NOMO-1 treated with dmso at 0.1 percent for 144 hours (cell line): ENCODE measurements at regions not wholly inside any gene's neighbourhood (a gene's known extent, or its start where the extent isn't known, plus 50 kb on each side); places are given as distances from the start of the nearest gene placed in this dataset.

ENCODE experiments used
- DNase-seq: peaks from one replicate; lab custom pipeline; 2025; ENCODE audit not compliant: unreplicated experiment; lab: John Stamatoyannopoulos, UW

DNA sequence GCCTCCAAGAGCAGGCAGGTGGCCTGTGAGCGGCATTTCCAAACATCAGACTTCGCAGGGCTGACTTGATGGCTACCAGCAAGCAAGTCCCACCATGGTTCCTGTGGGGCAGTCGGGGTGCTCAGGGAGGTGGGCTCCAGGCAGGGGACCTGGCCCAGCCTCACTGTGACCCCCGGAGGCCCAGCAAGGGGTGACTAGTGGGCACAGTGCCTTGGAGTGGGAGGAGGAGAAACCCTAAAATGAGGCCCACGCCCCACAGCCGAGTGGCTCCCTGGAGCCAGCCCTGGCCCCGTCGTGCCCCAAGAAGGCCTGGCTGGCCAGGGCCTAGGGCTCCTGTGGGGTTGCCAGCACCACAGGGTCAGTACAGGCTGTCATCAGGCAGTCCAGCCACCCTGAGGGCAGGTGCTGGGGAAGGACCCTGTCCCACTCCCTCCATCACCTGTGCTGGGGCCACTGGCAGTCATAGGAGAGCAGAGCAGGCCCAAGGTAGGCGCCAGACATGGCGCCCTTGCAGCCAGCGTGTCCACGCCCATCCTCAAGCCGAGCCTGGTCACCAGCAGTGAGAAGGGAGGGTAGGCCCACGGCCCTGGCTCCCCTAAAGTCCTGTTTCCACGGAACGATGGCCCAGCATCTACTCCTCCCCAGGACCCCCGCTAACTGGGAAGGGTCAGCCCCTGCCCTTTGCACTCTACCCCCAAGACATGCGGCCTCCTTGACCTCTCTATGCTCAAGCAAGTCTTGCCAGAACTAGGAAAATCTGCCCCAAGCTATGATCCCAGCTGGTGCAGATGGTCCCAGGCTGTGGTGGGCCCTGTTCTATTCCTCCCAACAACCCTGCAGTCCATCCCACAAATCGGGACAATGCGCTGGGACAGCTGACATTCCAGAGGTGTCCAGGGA is 144.2 kb upstream of the C14orf180 start:
- DNase-seq: no peak

DNA sequence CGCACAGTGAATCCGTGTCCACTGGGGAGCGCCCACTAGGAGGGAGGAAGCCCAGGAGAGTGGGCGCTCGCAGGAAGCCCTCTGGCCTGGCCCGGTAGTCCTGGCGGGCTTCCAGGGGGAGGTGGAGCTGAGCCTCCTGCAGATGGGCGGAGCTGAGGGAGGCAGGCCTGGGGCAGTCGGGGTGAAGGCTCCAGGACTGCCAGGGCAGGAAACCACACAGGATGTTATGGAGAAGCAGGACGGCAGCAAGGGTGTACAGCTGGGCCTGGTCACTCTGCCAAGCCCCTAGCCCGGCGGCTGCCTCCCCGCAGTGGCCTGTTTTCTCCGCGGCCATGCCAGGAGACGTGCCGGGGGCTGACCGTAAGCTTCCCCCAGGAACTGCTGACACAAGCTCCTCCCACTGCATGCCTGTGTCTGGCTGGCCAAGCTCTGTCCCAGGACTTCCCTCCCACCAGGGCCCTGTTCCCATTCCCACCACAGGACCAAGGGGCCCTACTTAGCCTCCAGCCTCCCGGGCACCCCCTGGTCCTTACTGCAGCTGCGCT is 143.4 kb upstream of the C14orf180 start:
- no peak for DNase-seq

DNA sequence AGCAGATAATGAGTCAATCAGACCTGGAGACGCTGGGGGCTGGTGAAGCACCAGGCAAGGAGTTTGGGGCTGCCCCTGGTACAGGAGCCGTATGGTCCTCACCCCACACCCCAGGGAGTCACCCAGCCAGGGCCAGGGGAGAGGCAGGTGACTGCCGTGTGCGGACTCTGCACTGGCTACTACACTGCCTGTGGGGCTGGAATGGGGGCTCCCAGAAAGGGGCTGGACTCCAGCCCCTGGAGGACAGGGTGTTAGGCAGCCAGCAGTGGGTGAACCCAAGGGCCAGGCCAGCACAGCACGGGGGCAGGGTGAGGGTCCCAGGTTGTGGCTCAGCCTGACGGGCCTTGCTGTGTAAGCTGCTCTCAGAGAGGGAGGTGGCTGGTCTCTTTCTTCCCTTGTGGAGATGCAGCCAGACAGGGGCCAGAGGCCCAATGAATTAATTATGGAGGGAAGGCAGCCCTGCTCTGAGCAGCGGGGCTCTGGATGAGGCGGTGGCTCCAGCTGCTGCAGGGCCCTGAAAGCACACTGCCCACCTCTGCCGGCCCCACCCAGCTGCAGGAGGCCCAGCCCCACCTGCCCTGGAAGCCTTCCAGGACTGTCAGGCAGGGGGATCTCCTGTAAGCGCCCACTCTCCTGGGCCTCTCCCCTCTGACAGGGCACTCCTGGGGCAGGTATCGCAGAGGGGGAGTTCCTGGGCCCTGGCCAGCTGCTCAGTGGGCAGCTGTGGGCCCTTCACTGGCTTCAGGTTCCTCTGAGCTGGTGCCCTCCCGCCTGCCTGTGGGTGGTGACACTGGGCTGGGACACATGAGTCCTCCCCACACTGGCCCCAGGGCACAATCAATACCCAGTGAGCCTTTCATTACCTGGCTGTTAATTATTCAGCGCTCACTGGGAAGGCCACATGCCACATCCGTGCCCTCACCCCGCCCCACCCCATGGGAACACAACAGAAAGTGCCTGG is 142.5 kb upstream of the C14orf180 start:
- DNase-seq: no peak

DNA sequence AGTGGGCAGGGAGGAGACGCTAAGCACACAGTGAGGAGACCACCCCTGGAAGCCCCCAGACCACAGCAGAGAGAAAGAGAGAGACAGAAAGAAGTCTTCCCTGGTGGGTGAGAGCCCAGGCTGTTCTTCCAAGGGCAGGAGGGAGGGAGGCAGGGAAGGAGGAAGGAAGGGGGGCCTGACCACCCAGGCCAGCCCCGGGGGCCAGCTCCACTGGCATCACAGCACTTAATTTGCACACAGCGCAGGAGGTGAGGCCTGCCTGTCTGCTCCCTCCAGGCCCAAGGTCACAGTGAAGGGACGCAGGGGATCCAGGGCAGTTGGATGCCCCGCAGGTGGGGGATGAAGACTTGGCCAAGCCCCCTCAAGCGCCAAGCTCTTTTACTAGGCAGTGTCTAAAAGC is 141.9 kb upstream of the C14orf180 start:
- no peak for DNase-seq

DNA sequence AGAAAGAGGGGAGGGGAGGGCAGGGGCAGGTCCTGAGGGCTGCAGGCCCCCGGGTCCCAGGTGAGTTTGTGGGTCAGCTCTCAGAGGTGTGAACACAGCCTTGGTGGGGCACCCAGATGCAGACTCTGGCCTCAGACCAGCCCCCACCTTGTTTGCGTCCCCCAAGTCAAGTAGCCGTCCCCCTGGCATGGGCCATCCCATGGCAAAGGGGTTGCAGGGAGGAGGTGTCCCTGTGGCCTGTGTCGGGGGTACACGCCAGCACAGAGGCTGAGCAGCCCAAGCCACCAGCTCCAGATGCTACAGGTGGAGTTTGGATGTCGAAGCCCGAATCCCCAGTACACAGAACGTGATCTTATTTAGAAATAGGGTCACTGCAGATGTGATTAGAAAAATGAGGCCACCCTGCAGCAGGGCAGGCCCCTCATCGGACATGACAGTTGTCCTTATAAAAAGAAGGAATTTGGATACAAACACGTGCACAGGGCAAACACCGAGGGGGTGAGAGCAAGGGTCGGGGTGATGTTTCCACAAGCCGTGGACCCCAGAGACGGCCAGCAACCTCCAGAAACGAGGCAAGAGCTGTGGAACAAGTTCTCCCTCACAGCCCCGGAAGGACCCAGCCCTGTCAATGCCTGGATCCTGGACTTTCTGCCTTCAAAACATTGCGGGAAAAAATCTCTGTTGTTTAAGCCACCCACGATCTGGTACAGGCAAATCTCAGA is 141.2 kb upstream of the C14orf180 start:
- no peak for DNase-seq

DNA sequence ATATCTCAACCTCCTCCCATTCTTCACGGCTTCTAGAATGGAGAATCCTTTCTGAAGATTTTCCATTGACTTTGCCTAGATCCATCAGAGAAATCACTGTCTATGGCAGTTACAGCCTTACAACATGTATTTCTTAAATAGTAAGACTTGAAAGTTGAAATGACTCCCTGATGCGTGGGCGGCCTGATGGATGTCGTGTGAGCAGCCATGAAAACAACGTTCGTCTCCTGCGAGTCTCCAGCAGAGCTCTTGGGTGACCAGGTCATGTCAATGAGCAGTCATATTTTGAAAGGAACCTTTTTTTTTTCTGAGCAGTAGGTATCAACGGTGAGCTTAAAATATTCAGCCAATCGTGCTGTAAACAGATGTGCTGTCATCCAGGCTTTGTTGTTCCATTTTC is 139.9 kb upstream of the C14orf180 start:
- no peak for DNase-seq

DNA sequence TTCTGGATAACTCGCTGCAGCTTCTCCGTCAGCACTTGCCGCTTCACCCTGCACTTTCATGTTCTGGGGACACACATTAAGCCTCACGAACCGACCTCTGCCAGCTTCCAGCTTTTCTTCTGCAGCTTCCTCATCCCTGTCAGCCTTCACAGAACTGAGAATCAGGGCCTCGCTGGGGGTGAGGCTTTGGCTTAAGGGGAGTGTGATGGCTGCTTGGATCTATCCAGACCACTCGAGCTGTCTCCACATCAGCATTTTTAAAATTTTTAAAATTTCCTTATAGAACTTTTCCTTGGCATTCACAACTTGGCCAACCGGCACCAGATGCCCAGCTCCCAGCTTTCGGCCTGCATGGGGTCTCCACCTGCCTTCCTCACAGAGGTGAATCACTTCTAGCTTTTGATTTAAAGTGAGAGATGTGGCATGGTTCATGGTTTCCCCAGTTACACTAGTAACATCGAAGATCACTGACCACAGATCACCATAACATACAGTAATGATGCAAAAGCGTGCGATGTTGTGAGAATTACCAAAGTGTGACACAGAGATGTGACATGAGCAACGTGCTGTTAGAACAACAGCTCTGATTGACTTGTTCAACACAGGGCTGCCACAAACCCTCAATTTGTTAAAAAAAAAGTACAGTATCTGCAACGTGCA is 139.1 kb upstream of the C14orf180 start:
- DNase-seq: no peak

DNA sequence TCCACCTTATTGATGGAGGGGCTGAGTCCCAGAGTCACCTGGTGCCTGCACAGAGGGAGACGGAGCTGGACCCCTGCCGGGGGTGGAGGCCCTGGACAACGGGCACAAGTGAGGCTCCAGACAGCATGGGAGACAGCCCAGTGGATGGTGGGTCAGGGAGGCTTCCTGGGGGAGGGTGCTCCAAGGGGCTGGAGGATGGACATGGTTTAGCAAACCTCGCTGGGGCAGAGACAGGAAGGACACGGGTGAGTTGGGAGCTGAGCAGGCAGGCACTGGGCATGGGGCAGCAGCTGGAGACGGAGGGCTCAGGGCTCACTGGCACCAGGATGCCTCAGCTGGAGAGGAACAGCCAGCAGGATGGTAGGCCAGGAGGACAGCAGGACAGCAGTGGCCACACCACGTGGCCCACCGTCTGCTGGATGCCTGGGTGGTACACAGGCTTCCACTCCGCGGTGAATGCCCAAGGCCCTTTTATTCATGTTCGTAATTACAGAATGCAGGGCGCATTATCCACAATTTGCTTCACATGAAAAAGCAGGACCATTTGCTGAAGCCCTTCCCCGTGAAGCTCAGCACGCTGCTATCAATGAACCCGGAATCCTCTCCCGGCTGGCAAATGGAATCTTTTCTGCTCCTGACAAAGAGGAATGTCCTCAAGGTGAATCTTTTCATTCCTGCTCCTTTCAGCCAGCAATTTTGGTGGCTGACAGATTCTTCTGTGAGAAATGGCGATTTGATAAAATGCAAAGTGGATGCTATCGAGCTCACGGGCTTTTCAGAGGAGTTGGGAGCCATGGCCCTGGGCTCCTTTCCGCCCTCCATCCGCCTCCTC is 138.1 kb upstream of the C14orf180 start:
- DNase-seq: no peak

DNA sequence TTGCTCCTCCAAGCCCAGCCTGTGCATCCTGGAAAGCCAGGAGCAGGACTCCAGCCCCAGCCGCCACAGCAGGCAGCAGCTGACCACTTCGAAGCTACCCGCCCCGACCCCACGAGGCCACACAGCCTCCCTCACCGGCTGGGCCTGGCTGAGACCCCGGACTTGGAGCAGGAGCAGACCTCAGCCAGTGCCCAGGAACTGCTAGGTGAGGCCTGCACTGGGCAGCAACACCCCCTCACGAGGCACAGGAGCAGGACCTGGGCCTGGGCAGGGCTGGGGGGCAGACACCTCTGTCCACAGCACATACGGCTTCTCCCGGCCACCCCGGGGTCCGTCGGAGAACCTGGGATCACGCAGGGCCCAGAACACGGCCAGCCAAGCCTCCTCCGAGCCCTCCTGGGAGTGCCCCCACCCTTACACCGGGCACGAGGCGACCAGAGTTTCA is 137.4 kb upstream of the C14orf180 start:
- no peak for DNase-seq

DNA sequence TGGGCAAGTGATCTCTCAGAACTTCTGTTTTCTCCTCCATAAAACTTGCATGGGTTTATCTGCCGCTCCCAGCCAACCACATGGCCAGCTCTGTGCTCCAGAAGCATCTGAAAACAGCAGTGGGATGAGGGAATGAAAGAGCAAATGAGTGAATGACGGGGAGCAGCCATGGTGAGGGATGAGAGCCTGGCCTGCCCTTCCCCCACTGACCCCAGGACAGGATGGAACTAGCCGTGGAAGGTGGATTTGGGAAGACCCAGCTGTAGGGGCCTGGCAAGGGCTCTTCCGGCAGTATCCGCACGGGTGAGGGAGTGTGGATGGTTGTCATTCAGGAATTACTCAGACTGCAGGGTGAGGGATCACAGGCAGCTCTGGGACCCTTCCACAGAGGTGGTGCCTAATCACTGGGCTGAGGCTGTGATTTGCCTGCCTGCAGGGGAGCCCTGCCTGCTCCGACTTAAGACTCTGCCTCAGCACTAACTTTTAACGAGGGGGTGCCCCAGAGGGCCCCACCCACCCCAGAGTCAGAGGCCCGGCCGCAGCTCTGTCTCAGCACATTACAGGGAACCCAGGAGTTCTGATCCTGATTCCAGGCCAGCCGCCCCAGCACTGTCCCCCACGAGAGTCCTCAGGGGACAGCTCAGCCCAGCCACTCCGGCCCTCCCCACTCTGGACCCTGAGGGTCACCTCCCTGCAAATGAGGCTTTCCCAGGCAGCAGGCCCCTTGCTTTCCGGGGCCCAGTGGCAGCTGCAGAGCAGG is 136.8 kb upstream of the C14orf180 start:
- DNase-seq: no peak

DNA sequence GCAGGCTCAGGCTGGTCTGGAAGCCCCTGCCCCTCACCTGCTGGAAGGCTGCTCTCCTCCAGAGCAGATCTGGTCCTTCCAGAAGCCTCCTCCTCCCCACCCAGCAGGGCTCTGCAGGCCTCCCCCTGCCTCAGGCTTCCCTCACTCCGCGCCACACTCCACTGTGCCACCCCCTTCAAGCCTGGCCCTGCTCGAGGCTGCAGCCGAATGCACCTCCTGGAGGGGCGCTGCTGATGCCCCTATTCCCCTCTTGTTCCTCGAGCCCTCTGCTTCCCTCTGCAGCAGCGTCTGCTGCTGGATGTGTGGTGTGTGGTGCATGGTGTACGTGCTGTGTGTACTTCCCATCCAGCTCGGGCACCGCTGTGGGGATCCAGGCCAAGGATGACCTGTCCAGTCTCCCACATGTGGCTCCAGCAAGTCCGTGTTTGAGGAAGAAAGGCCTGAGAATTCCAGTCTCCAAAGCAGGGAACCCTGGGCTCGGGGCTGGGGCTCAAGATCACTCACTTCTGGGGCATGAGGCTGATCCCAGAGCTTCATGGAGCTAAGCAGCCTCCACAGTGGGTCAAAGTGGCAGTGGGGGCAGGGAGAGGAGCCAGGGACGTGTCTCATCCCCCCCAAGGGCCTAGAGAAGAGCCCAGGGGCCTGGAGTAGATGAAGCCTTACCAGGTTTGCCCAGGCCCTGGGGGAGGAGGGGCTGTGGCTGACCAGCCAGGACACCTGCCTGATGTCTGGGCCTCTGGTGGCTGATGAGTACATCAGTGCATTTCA is 136.0 kb upstream of the C14orf180 start:
- no peak for DNase-seq

DNA sequence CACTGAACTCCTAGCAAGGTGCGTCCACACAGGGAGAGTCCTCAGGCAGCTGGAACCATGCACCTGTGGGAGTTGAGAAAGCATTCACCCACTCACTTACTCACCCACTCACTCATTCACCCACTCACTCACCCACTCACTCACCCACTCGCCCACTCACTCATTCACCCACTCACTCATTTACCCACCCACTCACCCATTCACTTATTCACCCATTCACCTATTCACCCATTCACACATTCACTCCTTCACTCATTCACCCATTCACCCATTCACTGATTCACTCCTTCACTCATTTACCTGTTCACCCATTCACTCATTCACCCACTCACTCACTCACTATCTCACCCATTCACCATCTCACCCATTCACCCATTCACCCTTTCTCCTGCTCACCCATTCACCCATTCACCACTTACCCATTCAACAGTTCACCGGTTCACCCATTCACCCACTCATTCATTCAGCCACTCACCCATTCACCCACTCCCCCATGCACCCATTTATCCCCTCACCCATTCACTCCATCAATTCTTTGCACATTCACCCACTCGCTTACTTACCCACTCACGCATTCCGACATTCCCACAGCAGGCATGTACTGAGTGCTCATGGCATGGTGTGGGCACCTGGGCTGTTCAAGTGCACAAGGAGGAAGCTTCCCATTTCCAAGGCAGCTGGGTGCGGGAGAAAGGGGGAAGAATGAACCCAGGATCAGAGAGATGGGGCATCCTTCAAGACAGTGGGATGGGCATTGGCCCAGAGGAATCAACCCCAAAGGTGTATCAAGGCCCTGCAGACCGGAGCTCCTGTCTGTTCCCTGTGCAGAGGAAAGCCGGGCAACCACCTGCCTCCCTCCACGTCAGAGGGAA is 135.2 kb upstream of the C14orf180 start:
- DNase-seq: no peak

DNA sequence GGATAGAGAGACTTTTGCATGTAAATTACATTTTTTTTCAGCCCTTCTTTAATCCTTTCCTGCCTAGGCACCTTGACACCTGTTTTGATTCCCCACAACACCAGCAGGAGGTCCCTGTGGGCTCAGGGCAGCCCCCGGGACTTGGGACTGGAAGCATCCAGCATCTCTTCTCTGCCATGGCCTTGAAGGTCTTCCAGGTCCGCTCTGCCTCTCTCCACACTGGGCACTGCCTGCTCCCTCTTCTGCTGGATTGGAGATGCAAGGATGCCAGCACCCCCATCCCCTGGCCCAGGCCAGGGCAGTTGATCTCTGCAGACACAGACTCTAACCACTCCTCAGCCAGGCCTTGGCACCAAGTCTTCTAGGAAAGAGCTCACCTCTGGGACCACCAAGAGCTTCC is 134.5 kb upstream of the C14orf180 start:
- no peak for DNase-seq

DNA sequence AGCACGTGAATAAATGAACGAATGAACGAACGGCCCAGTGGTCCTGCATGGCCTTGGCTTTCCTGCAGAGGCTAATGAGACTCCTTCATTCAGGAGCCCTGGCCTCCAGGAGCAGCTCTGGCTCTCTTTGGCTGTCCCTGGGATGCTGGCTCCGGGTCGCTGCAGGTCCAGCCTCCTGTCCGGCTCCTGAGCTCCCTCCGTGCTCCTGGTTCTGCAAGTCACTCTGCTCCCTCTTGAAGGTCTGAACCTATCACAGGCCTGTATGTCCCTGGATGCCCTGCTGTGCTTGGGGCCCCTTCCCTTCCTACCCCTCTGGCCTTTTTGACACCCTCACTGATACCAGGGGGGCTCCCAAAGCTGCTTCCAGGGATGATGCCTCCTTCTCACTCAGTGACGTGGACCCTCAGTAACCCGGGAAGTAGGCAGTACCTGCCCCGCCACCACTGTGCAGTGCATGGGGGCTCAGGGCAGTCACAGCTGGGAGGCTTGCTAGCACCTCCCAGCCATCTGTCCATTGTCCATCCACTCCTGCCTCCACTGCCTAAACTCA is 133.7 kb upstream of the C14orf180 start:
- DNase-seq: no peak

DNA sequence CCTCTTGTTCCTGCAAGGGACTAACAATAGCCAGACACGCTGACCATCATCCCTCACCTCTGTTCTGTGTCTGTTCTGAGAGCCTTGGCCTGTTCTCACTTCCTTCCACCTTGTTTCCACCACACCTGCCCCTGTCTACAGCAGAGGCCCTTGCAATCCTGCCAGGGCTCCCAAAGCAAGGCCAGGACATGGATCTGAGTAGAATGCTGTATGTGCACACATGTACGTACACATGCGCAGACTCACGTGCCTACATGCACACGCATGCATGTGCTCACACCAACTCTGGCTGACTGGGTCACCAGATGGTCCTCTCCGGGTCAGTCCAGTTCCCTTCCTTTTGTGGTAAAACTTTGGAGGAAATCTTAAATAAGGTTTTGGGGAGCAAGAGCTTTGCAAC is 133.0 kb upstream of the C14orf180 start:
- no peak for DNase-seq

DNA sequence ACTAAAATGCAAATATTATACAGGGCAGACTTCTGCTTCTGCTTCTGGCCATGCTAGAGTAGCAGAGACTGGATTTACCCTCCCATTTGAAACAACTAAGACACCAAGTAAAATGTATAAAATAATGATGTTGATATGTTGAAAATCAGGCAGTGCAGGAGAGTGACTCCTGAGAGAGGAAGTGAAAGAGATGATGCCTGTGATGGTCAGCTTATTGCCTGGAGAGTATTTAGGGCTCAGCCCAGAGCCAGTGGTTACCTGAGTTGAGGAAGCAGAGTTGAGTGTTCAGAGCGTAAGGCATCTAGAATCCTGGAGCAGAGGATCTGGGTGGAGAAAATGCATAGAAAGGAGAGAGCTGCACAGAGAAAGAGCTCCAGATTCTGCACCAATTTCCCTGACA is 131.8 kb upstream of the C14orf180 start:
- no peak for DNase-seq

DNA sequence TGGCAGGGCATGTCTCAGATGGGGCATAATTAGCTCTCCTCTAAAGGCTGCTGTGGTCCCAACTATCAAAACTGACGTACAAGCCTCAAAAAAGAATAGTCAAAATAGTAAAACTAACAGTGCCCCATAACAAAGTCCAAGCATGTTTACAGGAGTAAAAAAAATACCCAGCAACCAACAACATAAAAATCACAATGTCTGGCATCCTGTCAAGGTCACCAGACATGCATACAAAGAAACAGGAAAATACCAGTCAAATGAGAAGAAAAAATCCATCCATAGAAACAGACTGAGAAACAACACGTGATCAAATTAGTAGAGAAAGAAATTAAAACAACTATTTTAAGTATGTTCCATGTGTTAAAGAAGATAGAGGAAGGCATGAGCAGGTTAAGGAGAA is 131.2 kb upstream of the C14orf180 start:
- DNase-seq: no peak
